ENCODE measurements at regions not wholly inside any gene's neighbourhood (a gene's known extent, or its start where the extent isn't known, plus 50 kb on each side); places are given as distances from the start of the nearest gene placed in this dataset.

- peaks cover 0 to 6% (median 2%) of the 10 kb centered on the region in 6 donors for H3K4me1 ChIP-seq
- WGBS, 5 donors = 82 to 94% (median 88%) methylated on average over 4 of the region's 4 CpGs
- H3K36me3 ChIP-seq = no peaks in the 10 kb centered on the region
- H3K27me3 ChIP-seq (replicated peaks in 1 of 7) = no peaks in the 10 kb centered on the region
- TF ChIP-seq POLR2AphosphoS5 (IDR thresholded peaks at IDR 0.05) = no peak
- peak; percentile 14 to 62 (median 45) for TF ChIP-seq CTCF (IDR thresholded peaks at IDR 0.05 in 8 of 11, conservative IDR thresholded peaks at IDR 0.05 in 3 of 11)
- no peaks in the 10 kb centered on the region for H3K9me3 ChIP-seq
- H3K4me3 ChIP-seq = no peak overlapping the region
- intact Hi-C loops (cut with DNase I; ENCODE audit: low total_unique reads) = no loop called here
- no peak for DNase-seq
- H3K27ac ChIP-seq = no peak overlapping the region
Observed at GRCh38 chr6:6788394-6789032, 200.0 kb downstream of the LY86 start.

- WGBS, 5 donors = 80 to 95% (median 91%) methylated on average over 5 of the region's 5 CpGs
- H3K4me1 ChIP-seq = peaks cover 0 to 24% (median 5%) of the 10 kb centered on the region in 6 donors
- no peak for DNase-seq
- H3K9me3 ChIP-seq = no peaks in the 10 kb centered on the region
- TF ChIP-seq POLR2AphosphoS5 (IDR thresholded peaks at IDR 0.05) (no peak), POLR2A (IDR thresholded peaks at IDR 0.05) (no peak), CTCF (IDR thresholded peaks at IDR 0.05 in 8 of 11, conservative IDR thresholded peaks at IDR 0.05 in 3 of 11) (no peak)
- intact Hi-C loops (cut with DNase I; ENCODE audit: low total_unique reads) = no loop called here
- H3K36me3 ChIP-seq = no peaks in the 10 kb centered on the region
- no peaks in the 10 kb centered on the region for H3K27me3 ChIP-seq (replicated peaks in 1 of 7)
- H3K4me3 ChIP-seq = no peak overlapping the region
- H3K27ac ChIP-seq = no peak overlapping the region
Observed at GRCh38 chr6:6790393-6790792, 201.9 kb downstream of the LY86 start.

- no peak overlapping the region for H3K27ac ChIP-seq
- H3K9me3 ChIP-seq = no peaks in the 10 kb centered on the region
- TF ChIP-seq POLR2AphosphoS5 (IDR thresholded peaks at IDR 0.05) (no peak), CTCF (IDR thresholded peaks at IDR 0.05 in 8 of 11, conservative IDR thresholded peaks at IDR 0.05 in 3 of 11) (no peak), POLR2A (IDR thresholded peaks at IDR 0.05) (no peak)
- intact Hi-C loops (cut with DNase I; ENCODE audit: low total_unique reads) = no loop called here
- H3K36me3 ChIP-seq = no peaks in the 10 kb centered on the region
- H3K27me3 ChIP-seq (replicated peaks in 1 of 7) = no peaks in the 10 kb centered on the region
- no peak overlapping the region for H3K4me3 ChIP-seq
- 85 to 97% (median 92%) methylated on average over 2 to 3 of the region's 3 CpGs for WGBS, 5 donors
- peaks cover 0 to 26% (median 5%) of the 10 kb centered on the region in 6 donors for H3K4me1 ChIP-seq
- no peak for DNase-seq
Observed at GRCh38 chr6:6790891-6791290, 202.4 kb downstream of the LY86 start.

- Histone ChIP-seq H3K9me3 (no peaks in the 10 kb centered on the region), H3K4me1 (peaks cover 0 to 44% (median 6%) of the 10 kb centered on the region in 6 donors), H3K36me3 (no peaks in the 10 kb centered on the region), H3K27ac (peak overlapping the region in 5 of 8 donors; percentile 9 to 53 (median 39)), H3K4me3 (no peak overlapping the region), H3K27me3 (replicated peaks in 1 of 7) (no peaks in the 10 kb centered on the region)
- DNase-seq = no peak
- TF ChIP-seq POLR2A (IDR thresholded peaks at IDR 0.05) (no peak), POLR2AphosphoS5 (IDR thresholded peaks at IDR 0.05) (no peak), CTCF (IDR thresholded peaks at IDR 0.05 in 8 of 11, conservative IDR thresholded peaks at IDR 0.05 in 3 of 11) (no peak)
- 50 to 63% (median 58%) methylated on average over 9 of the region's 9 CpGs for WGBS, 5 donors
- intact Hi-C loops (cut with DNase I; ENCODE audit: low total_unique reads) = no loop called here
Observed at GRCh38 chr6:6793388-6794250, 205.1 kb downstream of the LY86 start.
